Testis (tissue), 2 donors: ENCODE measurements at regions not wholly inside any gene's neighbourhood (a gene's known extent, or its start where the extent isn't known, plus 50 kb on each side); places are given as distances from the start of the nearest gene placed in this dataset.

Source experiments
- DNase-seq: peaks from one replicate; pipeline ENCODE4 v3.0.0-alpha.2; 2019
- H3K27ac ChIP-seq, 2 donors: fragments of 200-600 bp; sonication (generic); one replicate each; pipeline ENCODE4 v1.5.1; 2019
- H3K27me3 ChIP-seq: fragments of 200-600 bp; sonication (generic); one replicate; pipeline ENCODE4 v1.5.1; 2019
- H3K36me3 ChIP-seq: fragments of 200-600 bp; sonication (generic); one replicate; pipeline ENCODE4 v1.5.1; 2017; ENCODE audit warnings: low read depth; ENCODE audit errors: missing control alignments
- H3K4me1 ChIP-seq: fragments of 200-600 bp; sonication (generic); one replicate; pipeline ENCODE4 v1.5.1; 2019
- H3K4me3 ChIP-seq, 2 donors: fragments of 200-600 bp; sonication (generic); one replicate each; pipeline ENCODE4 v1.5.1; 2017 to 2019
- H3K9me3 ChIP-seq: fragments of 200-600 bp; sonication (generic); one replicate; pipeline ENCODE4 v1.5.1; 2017
- CTCF ChIP-seq, 3 experiments: fragments of 450-650 bp in 2 of 3; fragments of 200-600 bp in 1 of 3; sonication (generic) in 1 of 3; IDR thresholded peaks; one replicate each; pipeline ENCODE4 v1.5.1; 2016 to 2019; ENCODE audit warnings: antibody characterized with exemption in 3 of 3, mild to moderate bottlenecking in 2 of 3, moderate library complexity in 1 of 3
- POLR2A ChIP-seq: fragments of 450-650 bp; IDR thresholded peaks from one replicate; pipeline ENCODE4 v1.6.1; 2017; ENCODE audit warnings: antibody characterized with exemption, mild to moderate bottlenecking, moderate library complexity
- WGBS, 2 donors: methylation state at CpG; one replicate each; pipeline ENCODE4 v1.1.5; 2018; 5-methylcytosine and 5-hydroxymethylcytosine counted together
- intact Hi-C: fragments of 100-400 bp; cut with DNase I; formaldehyde crosslinking; loops from one replicate; pipeline ENCODE4 v1.15.1; 2023; ENCODE audit warnings: low total_unique reads

DNA sequence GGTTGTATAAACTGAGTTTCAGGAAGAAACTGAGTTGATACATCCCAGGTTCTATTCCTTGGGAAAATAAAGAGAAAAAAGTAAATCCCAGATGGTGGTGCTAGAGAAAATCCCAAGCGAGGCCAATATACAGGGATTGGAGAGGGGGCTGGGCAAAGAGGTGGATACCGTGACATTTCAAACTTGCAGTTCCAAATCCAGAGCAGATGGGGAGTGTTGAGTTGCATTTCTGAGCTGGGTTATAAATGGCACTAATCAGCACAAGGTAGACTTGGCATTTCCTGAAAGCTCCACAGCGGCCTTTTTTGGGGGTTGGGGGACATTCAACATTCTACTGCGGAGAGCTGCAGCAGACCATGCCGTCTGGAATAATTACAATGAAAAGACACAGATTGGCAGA, 224.4 kb downstream of the NXNL2 start:
- TF ChIP-seq POLR2A (no peak), CTCF (IDR thresholded peaks at IDR 0.05) (no peak)
- no peak overlapping the region for H3K4me3 ChIP-seq
- no peak for DNase-seq
- no peaks in the 10 kb centered on the region for H3K27me3 ChIP-seq
- no peaks in the 10 kb centered on the region for H3K9me3 ChIP-seq
- intact Hi-C loops, result no loop called here
- WGBS, 2 donors, result 91 to 94% methylated on average over 5 of the region's 5 CpGs
- H3K4me1 ChIP-seq, result no peaks in the 10 kb centered on the region
- no peaks in the 10 kb centered on the region for H3K36me3 ChIP-seq
- H3K27ac ChIP-seq, result no peak overlapping the region

GRCh38 chr9:88766778-88767503, 224.3 kb upstream of the S1PR3 start:
- H3K4me1 ChIP-seq, result no peaks in the 10 kb centered on the region
- no peak overlapping the region for H3K27ac ChIP-seq
- H3K9me3 ChIP-seq, result no peaks in the 10 kb centered on the region
- DNase-seq, result no peak
- no peaks in the 10 kb centered on the region for H3K27me3 ChIP-seq
- TF ChIP-seq POLR2A, result no peak
- no peak for TF ChIP-seq CTCF (IDR thresholded peaks at IDR 0.05)
- no peaks in the 10 kb centered on the region for H3K36me3 ChIP-seq
- 70 to 71% methylated on average over 4 of the region's 4 CpGs for WGBS, 2 donors
- intact Hi-C loops, result no loop called here
- H3K4me3 ChIP-seq, result no peak overlapping the region

DNA sequence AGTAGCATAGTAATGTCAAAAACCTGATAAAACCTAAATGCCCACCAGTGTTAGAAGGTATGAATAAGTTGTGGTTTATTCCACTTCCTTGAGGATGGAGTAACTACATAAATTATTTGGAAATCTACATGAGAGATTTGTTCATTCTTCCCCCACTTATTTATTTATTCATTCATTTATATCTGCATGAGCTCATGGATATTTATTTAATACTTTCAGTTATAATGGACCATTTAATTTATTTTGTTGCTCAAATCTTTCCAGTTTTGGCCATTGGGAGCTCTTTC, 223.8 kb upstream of the S1PR3 start:
- no peaks in the 10 kb centered on the region for H3K36me3 ChIP-seq
- no peaks in the 10 kb centered on the region for H3K9me3 ChIP-seq
- intact Hi-C loops, result no loop called here
- no peak for DNase-seq
- TF ChIP-seq POLR2A (no peak), CTCF (IDR thresholded peaks at IDR 0.05) (no peak)
- H3K27ac ChIP-seq, result no peak overlapping the region
- H3K4me1 ChIP-seq, result no peaks in the 10 kb centered on the region
- H3K27me3 ChIP-seq, result no peaks in the 10 kb centered on the region
- no peak overlapping the region for H3K4me3 ChIP-seq

DNA sequence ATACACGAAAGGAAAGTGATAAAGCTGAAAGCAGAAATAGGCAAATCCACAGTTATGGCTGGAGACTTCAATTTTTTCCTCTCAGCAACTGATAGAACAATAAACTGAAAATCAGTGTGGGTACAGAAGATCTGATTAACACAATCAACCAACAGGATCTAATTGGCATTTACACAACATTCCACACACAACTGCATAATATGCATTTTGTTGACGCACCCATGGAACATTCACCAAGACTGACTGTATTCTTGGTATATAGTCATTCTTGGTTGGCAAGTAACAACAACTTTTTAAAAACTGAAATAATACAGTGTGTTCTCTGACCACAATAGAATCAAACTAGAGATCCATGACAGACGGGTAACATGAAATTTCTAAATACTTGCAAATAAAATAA, 218.7 kb upstream of the S1PR3 start:
- Histone ChIP-seq H3K27me3 (no peaks in the 10 kb centered on the region), H3K36me3 (no peaks in the 10 kb centered on the region), H3K27ac (peak overlapping the region in 1 of 2 donors; percentile 30), H3K4me3 (no peak overlapping the region), H3K4me1 (peaks cover 27% of the 10 kb centered on the region), H3K9me3 (no peaks in the 10 kb centered on the region)
- 70 to 91% methylated on average over 3 of the region's 3 CpGs for WGBS, 2 donors
- DNase-seq, result no peak
- intact Hi-C loops, result no loop called here
- TF ChIP-seq CTCF (IDR thresholded peaks at IDR 0.05) (no peak), POLR2A (no peak)

GRCh38 chr9:88773126-88773525, 218.1 kb upstream of the S1PR3 start:
- Histone ChIP-seq H3K4me1 (peaks cover 32% of the 10 kb centered on the region), H3K9me3 (no peaks in the 10 kb centered on the region), H3K27me3 (no peaks in the 10 kb centered on the region), H3K4me3 (no peak overlapping the region), H3K36me3 (no peaks in the 10 kb centered on the region), H3K27ac (peak overlapping the region in 1 of 2 donors; percentile 30)
- WGBS, 2 donors, result 71 to 82% methylated on average over 5 of the region's 5 CpGs
- intact Hi-C loops, result no loop called here
- TF ChIP-seq CTCF (IDR thresholded peaks at IDR 0.05), result no peak
- TF ChIP-seq POLR2A, result no peak
- DNase-seq, result no peak
